GM12878 (cell line): ENCODE measurements at regions not wholly inside any gene's neighbourhood (a gene's known extent, or its start where the extent isn't known, plus 50 kb on each side); places are given as distances from the start of the nearest gene placed in this dataset.

Source experiments
- BHLHE40 ChIP-seq, 2 experiments: fragments of 450-650 bp in 1 of 2; IDR thresholded peaks; 2 replicates each; pipeline ENCODE4 v1.6.1; 2011 to 2017; ENCODE audit warnings: low read depth in 2 of 2, borderline replicate concordance in 1 of 2, improper control_type of control experiment in 1 of 2, low read length in 1 of 2, mild to moderate bottlenecking in 1 of 2
- CTCF ChIP-seq, 3 experiments: IDR thresholded peaks in 2 of 3; conservative IDR thresholded peaks in 1 of 3; 2 replicates each; pipeline ENCODE4 v1.5.1; 2011; ENCODE audit warnings: low read depth in 3 of 3, low read length in 3 of 3, mild to moderate bottlenecking in 3 of 3, control low read depth in 2 of 3, moderate library complexity in 2 of 3, inconsistent platforms in 1 of 3, mixed read lengths in 1 of 3; ENCODE audit not compliant: control insufficient read depth in 2 of 3, insufficient read depth in 1 of 3; ENCODE audit errors: extremely low read depth in 1 of 3
- ESRRA ChIP-seq: IDR thresholded peaks from 2 replicates; pipeline ENCODE4 v1.6.1; 2012; ENCODE audit warnings: mild to moderate bottlenecking, low read length, improper control_type of control experiment
- EZH2 ChIP-seq: IDR thresholded peaks from 2 replicates; pipeline ENCODE4 v1.6.1; 2012; ENCODE audit warnings: low read depth, mild to moderate bottlenecking, control low read depth, inconsistent platforms, low read length, borderline replicate concordance; ENCODE audit not compliant: control insufficient read depth
- JUNB ChIP-seq: IDR thresholded peaks from 2 replicates; pipeline ENCODE4 v1.6.1; 2016; ENCODE audit warnings: antibody characterized with exemption, mild to moderate bottlenecking
- NR2C2 ChIP-seq: IDR thresholded peaks from 2 replicates; pipeline ENCODE4 v1.6.1; 2011; ENCODE audit warnings: borderline replicate concordance, low read depth; ENCODE audit not compliant: control insufficient read depth, insufficient read length
- POLR2AphosphoS5 ChIP-seq: IDR thresholded peaks from 2 replicates; pipeline ENCODE4 v1.6.1; 2011; ENCODE audit warnings: mild to moderate bottlenecking, low read length, inconsistent platforms
- RAD51 ChIP-seq: fragments of 450-650 bp; IDR thresholded peaks from 2 replicates; pipeline ENCODE4 v1.6.1; 2016; ENCODE audit warnings: moderate library complexity, mild to moderate bottlenecking, inconsistent platforms
- STAT1 ChIP-seq: fragments of 450-650 bp; conservative IDR thresholded peaks from 2 replicates; pipeline ENCODE4 v1.6.1; 2014; ENCODE audit warnings: antibody characterized with exemption, mild to moderate bottlenecking
- TAF1 ChIP-seq: IDR thresholded peaks from 2 replicates; pipeline ENCODE4 v1.6.1; 2011; ENCODE audit warnings: mild to moderate bottlenecking, low read depth, low read length, borderline replicate concordance
- USF2 ChIP-seq: IDR thresholded peaks from 2 replicates; pipeline ENCODE4 v1.6.1; 2011; ENCODE audit warnings: low read depth, low read length, improper control_type of control experiment, borderline replicate concordance
- ZBED1 ChIP-seq: IDR thresholded peaks from 2 replicates; pipeline ENCODE4 v1.6.1; 2016; ENCODE audit warnings: borderline replicate concordance
- ZNF687 ChIP-seq: fragments of 450-650 bp; IDR thresholded peaks from 2 replicates; pipeline ENCODE4 v1.6.1; 2017; ENCODE audit warnings: mild to moderate bottlenecking, moderate library complexity

- TF ChIP-seq ZNF687 (no peak), CTCF (IDR thresholded peaks at IDR 0.05 in 2 of 3, conservative IDR thresholded peaks at IDR 0.05 in 1 of 3; ENCODE audit: control insufficient read depth in 2 of 3, extremely low read depth in 1 of 3, insufficient read depth in 1 of 3, low read depth in 3 of 3, low read length in 3 of 3) (no peak), STAT1 (no peak), BHLHE40 (IDR thresholded peaks at IDR 0.05; ENCODE audit: borderline replicate concordance in 1 of 2, low read depth in 2 of 2, low read length in 1 of 2) (no peak), TAF1 (no peak), RAD51 (no peak), USF2 (no peak), EZH2 (no peak), JUNB (no peak), ESRRA (no peak), POLR2AphosphoS5 (no peak), ZBED1 (no peak), NR2C2 (no peak)
These were observed 772.1 kb upstream of the CDH9 start for GRCh38 chr5:27810458-27810857.
